ENCODE measurements at regions not wholly inside any gene's neighbourhood (a gene's known extent, or its start where the extent isn't known, plus 50 kb on each side); places are given as distances from the start of the nearest gene placed in this dataset.

DNA sequence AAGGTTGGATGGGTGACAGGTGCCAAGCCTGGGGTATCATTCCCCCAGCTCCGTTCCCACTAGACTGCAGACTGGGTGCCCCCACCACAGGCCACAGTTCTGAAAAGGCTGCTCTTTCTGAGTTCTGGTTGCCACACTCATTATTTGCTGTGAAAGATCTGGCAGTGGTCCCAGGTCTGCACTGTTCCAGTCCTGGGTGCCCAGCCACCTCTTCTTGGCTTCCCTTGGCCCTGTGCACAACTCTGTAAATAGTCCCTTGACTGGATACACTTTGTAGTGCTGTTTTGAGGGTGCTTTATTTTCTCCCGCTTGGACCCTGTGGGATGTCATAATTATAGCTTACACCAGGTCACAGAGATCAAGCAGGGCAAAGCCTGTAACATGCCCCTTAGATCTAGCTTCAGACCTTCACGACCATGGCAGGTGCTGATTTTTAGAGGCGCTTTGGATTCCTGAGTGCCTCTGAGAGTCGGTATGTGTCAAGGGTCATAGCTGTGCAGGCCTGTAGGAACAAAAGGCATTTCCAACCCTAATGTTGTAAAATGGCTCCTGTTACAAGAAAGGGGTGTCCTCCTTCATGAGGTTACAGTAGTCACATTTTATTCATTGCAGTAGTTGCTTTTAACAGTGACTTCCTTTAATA is 344.9 kb downstream of the ICE1 start:
- no peak overlapping the region for H3K27ac ChIP-seq (ENCODE audit: low read depth, low read length, poor library complexity, severe bottlenecking)
- peaks cover 3% of the 10 kb centered on the region for H3K27me3 ChIP-seq (replicated peaks; ENCODE audit: insufficient read depth, low read depth, low read length, poor library complexity)
- intact Hi-C loops (cut with micrococcal nuclease; ENCODE audit: unreplicated experiment) = no loop called here
- no peak overlapping the region for H3K4me3 ChIP-seq (ENCODE audit: low read depth, low read length, poor library complexity, severe bottlenecking)
- CTCF ChIA-PET = no interaction called here
- DNase-seq (ENCODE audit: low spot score) = no peak
- H3K36me3 ChIP-seq (ENCODE audit: insufficient read depth, low read length, poor library complexity, severe bottlenecking) = no peaks in the 10 kb centered on the region
- no TSS peak for BruUV-seq (replicated peaks)
- H3K9me3 ChIP-seq (ENCODE audit: low read depth, low read length, poor library complexity, severe bottlenecking) = no peaks in the 10 kb centered on the region
- H3K4me1 ChIP-seq (ENCODE audit: insufficient read depth, low read length, poor library complexity, severe bottlenecking) = no peaks in the 10 kb centered on the region
- POLR2A ChIA-PET (ENCODE audit: low non-redundant PET) = interaction anchor here (0.7 kb wide), 1 partner anchor 866 kb away, joined by 3 read pairs; the partner anchor contains the start of gene SRD5A1
- no peak for TF ChIP-seq EZH2 (IDR thresholded peaks at IDR 0.05; ENCODE audit: borderline replicate concordance, low read depth, low read length, poor library complexity, severe bottlenecking)
- TF ChIP-seq, protein P1, sequence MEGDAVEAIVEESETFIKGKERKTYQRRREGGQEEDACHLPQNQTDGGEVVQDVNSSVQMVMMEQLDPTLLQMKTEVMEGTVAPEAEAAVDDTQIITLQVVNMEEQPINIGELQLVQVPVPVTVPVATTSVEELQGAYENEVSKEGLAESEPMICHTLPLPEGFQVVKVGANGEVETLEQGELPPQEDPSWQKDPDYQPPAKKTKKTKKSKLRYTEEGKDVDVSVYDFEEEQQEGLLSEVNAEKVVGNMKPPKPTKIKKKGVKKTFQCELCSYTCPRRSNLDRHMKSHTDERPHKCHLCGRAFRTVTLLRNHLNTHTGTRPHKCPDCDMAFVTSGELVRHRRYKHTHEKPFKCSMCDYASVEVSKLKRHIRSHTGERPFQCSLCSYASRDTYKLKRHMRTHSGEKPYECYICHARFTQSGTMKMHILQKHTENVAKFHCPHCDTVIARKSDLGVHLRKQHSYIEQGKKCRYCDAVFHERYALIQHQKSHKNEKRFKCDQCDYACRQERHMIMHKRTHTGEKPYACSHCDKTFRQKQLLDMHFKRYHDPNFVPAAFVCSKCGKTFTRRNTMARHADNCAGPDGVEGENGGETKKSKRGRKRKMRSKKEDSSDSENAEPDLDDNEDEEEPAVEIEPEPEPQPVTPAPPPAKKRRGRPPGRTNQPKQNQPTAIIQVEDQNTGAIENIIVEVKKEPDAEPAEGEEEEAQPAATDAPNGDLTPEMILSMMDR (conservative IDR thresholded peaks at IDR 0.05; ENCODE audit: low read depth, low read length) = no peak

DNA sequence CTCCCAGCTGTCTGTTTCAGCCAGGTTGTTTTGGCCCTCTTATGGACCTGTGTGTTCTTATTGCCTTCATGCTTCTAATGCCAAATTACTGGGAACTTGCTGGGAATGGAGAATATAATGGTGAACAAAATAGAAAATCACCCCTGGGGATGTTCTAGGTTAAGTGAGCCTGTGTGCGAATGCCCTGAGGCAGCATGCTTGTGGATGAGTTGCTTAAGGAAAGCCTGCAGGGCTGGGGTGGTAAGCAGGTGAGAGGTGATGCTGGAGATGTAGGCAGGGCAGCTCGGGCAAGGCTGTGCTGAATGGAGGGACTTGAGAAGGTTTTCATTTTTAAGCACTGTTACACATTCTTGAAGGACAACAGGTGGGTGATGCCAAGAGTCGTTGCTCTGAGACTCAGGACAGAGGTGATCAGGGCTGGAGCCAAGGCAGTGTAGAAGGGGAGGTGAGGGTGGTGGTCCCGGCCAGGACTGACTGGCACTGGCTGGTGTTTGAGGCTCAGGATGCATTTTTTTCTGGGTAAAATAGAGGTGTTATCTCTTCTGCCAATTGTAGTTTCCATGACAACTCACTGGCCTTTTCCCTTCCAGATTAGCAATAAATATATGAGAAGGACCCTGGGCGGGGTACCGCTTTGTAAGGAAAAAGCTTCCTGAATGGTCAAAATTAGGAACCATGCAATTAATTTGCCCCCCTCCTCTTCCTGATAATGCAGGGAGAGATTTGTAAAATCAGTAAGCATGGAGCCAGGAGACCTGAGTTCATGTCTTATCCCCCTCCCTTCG is 342.8 kb downstream of the ICE1 start:
- Histone ChIP-seq H3K27me3 (replicated peaks; ENCODE audit: insufficient read depth, low read depth, low read length, poor library complexity) (peaks cover 3% of the 10 kb centered on the region), H3K4me3 (ENCODE audit: low read depth, low read length, poor library complexity, severe bottlenecking) (no peak overlapping the region), H3K27ac (ENCODE audit: low read depth, low read length, poor library complexity, severe bottlenecking) (no peak overlapping the region), H3K9me3 (ENCODE audit: low read depth, low read length, poor library complexity, severe bottlenecking) (no peaks in the 10 kb centered on the region), H3K4me1 (ENCODE audit: insufficient read depth, low read length, poor library complexity, severe bottlenecking) (no peaks in the 10 kb centered on the region), H3K36me3 (ENCODE audit: insufficient read depth, low read length, poor library complexity, severe bottlenecking) (no peaks in the 10 kb centered on the region)
- BruUV-seq (replicated peaks) = no TSS peak
- POLR2A ChIA-PET (ENCODE audit: low non-redundant PET) = no interaction called here
- CTCF ChIA-PET = no interaction called here
- intact Hi-C loops (cut with micrococcal nuclease; ENCODE audit: unreplicated experiment) = no loop called here
- TF ChIP-seq, protein P1 (conservative IDR thresholded peaks at IDR 0.05; ENCODE audit: low read depth, low read length) = no peak
- TF ChIP-seq EZH2 (IDR thresholded peaks at IDR 0.05; ENCODE audit: borderline replicate concordance, low read depth, low read length, poor library complexity, severe bottlenecking) = no peak
- no peak for DNase-seq (ENCODE audit: low spot score)

DNA sequence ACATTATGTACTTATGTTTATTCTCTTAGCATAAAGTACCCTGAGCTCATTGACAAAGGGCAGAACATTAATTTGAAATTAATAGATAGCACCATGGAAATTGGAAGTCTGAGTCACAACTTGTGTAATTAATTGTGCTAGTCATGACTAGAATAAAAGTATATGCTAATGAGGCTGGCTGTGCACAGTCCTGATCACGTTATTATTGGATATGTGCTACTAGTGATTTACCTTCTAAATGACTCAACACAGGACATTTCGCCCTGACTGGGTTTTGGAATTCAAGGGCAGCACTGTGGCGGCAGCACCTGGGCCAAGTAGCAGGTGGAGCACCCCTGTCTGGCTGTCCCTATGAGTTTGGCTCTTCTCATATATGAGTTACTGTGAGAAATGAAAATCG is 341.8 kb downstream of the ICE1 start:
- Histone ChIP-seq H3K4me3 (ENCODE audit: low read depth, low read length, poor library complexity, severe bottlenecking) (no peak overlapping the region), H3K9me3 (ENCODE audit: low read depth, low read length, poor library complexity, severe bottlenecking) (no peaks in the 10 kb centered on the region), H3K36me3 (ENCODE audit: insufficient read depth, low read length, poor library complexity, severe bottlenecking) (no peaks in the 10 kb centered on the region), H3K4me1 (ENCODE audit: insufficient read depth, low read length, poor library complexity, severe bottlenecking) (no peaks in the 10 kb centered on the region), H3K27me3 (replicated peaks; ENCODE audit: insufficient read depth, low read depth, low read length, poor library complexity) (peaks cover 3% of the 10 kb centered on the region), H3K27ac (ENCODE audit: low read depth, low read length, poor library complexity, severe bottlenecking) (no peak overlapping the region)
- intact Hi-C loops (cut with micrococcal nuclease; ENCODE audit: unreplicated experiment) = no loop called here
- BruUV-seq (replicated peaks) = no TSS peak
- no peak for DNase-seq (ENCODE audit: low spot score)
- POLR2A ChIA-PET (ENCODE audit: low non-redundant PET) = no interaction called here
- CTCF ChIA-PET = no interaction called here
- no peak for TF ChIP-seq EZH2 (IDR thresholded peaks at IDR 0.05; ENCODE audit: borderline replicate concordance, low read depth, low read length, poor library complexity, severe bottlenecking)
- TF ChIP-seq, protein P1 (conservative IDR thresholded peaks at IDR 0.05; ENCODE audit: low read depth, low read length) = no peak
